ENCODE measurements at regions not wholly inside any gene's neighbourhood (a gene's known extent, or its start where the extent isn't known, plus 50 kb on each side); places are given as distances from the start of the nearest gene placed in this dataset.

DNA sequence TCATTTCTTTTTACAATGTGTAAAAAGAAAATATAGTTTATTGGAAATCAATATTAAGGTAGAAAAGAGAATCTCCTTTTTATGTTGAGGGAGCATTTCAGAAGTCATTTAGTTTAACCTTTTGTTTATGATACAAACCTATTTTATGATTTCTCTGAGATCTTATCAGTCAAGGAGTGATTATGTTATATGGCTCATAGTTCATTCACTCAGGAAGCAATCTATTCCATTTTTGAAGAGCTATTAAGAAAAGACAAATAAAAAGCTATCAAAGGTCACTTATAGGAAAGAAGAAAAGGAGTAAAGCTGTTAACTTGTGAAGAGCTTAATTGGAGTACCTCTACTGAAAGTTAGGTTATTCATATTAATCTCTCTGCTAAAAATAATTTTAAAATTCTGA is 526.6 kb upstream of the JAG1 start:
- intact Hi-C loops (cut with micrococcal nuclease): no loop called here
- Mint-ChIP-seq H3K4me3 (no peak overlapping the region), H3K9me3 (no peaks in the 10 kb centered on the region), H3K27ac (no peak overlapping the region), H3K36me3 (ENCODE audit: low read depth) (no peaks in the 10 kb centered on the region), H3K4me1 (no peaks in the 10 kb centered on the region), H3K27me3 (no peaks in the 10 kb centered on the region)
- ATAC-seq (ENCODE audit: low read depth) (no peak), DNase-seq (no peak)
- CTCF ChIA-PET: no interaction called here
- TF ChIP-seq, protein P1, sequence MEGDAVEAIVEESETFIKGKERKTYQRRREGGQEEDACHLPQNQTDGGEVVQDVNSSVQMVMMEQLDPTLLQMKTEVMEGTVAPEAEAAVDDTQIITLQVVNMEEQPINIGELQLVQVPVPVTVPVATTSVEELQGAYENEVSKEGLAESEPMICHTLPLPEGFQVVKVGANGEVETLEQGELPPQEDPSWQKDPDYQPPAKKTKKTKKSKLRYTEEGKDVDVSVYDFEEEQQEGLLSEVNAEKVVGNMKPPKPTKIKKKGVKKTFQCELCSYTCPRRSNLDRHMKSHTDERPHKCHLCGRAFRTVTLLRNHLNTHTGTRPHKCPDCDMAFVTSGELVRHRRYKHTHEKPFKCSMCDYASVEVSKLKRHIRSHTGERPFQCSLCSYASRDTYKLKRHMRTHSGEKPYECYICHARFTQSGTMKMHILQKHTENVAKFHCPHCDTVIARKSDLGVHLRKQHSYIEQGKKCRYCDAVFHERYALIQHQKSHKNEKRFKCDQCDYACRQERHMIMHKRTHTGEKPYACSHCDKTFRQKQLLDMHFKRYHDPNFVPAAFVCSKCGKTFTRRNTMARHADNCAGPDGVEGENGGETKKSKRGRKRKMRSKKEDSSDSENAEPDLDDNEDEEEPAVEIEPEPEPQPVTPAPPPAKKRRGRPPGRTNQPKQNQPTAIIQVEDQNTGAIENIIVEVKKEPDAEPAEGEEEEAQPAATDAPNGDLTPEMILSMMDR (IDR thresholded peaks at IDR 0.05): no peak
- POLR2A ChIA-PET: no interaction called here

DNA sequence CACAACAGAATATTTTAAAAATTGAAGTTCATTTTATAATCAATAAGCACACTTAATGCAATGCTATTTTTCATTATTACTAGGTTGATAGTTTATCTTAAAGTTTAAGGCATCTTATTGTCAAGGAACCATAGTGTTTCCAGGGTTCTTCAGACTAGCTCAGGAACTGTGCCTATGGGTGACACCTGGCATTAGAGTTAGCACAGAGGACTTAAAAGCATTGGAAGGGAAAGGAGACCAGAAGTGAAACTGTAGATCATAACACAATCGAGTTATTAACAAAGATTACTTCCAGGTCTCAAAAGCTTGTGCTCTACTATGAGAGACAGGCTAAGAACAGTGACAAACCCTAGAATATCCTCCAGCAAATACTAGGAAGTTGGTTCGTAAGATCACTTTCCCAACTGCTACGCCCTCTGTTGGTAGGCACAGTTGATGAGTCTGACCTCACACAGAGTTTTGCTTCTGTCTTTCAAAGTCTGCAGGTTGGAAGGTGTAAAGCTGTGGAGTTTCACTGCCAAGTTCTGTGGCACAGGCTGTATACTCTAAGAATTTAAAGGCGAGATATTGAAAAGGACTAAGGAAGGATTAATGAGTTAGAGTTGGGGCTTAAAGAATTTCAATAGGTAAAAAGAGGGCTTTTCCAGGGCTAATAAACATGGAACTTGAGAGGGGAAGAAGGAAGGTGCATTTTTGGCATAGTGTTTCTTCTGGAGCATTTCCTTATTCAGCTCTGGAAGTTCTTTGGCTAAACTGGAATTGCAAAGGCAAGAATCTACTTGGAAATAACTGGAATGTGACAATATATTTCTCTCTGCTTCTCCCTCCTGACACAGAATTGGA is 531.3 kb upstream of the JAG1 start:
- CTCF ChIA-PET: interaction anchor here (1.0 to 1.6 kb wide), 4 partner anchors 9 to 1227 kb away, joined by 3 to 6 read pairs (median 4); no protein-coding TSS in a partner anchor
- POLR2A ChIA-PET: no interaction called here
- TF ChIP-seq, protein P1 (IDR thresholded peaks at IDR 0.05): no peak

DNA sequence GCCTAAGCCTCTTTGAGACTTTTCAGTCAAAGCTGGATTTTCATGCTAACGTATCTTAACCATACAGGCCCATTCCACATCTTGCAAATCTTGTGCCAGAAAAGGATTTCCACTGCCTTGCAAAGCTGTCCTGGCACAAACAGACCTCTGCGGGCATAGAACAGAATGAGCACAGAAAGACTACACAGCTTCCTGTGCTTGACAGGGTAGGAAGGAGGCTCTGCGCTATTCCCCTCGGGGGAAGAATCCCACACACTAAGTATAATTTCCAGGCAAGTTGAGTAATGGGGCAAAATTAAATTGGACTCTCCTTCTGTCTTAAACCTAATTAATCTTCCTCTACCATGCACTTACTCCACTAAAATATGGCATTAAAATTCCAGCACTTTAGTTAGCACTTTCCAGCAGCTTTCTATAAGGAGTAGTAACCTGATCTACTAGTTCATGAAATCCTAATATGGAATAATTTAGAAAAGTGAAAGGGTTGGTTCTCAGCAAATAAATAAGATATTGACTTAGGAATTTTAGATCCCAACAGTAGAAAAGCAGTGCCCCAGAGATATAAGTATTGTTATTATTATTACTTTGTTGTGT is 532.1 kb upstream of the JAG1 start:
- Mint-ChIP-seq H3K4me3 (no peak overlapping the region), H3K27me3 (no peaks in the 10 kb centered on the region), H3K27ac (no peak overlapping the region), H3K36me3 (ENCODE audit: low read depth) (no peaks in the 10 kb centered on the region), H3K4me1 (no peaks in the 10 kb centered on the region), H3K9me3 (no peaks in the 10 kb centered on the region)
- ATAC-seq (ENCODE audit: low read depth) (no peak), DNase-seq (no peak)
- ChIA-PET POLR2A (no interaction called here), CTCF (interaction anchor here (1.0 to 1.1 kb wide), 2 partner anchors 8 to 1227 kb away, joined by 4 to 6 read pairs; no protein-coding TSS in a partner anchor)
- TF ChIP-seq, protein P1 (IDR thresholded peaks at IDR 0.05): no peak
- intact Hi-C loops (cut with micrococcal nuclease): loop anchor here (2.0 to 5.0 kb wide), 2 partner anchors 653 to 1799 kb away; no protein-coding TSS in a partner anchor

More for the DNA sequence above, 531.3 kb upstream of the JAG1 start:
- DNase-seq (no peak), ATAC-seq (ENCODE audit: low read depth) (no peak)
- Mint-ChIP-seq H3K9me3 (no peaks in the 10 kb centered on the region), H3K36me3 (ENCODE audit: low read depth) (no peaks in the 10 kb centered on the region), H3K27ac (no peak overlapping the region), H3K27me3 (no peaks in the 10 kb centered on the region), H3K4me3 (no peak overlapping the region), H3K4me1 (no peaks in the 10 kb centered on the region)
- intact Hi-C loops (cut with micrococcal nuclease): loop anchor here (2.0 to 5.0 kb wide), 2 partner anchors 652 to 1798 kb away; no protein-coding TSS in a partner anchor

DNA sequence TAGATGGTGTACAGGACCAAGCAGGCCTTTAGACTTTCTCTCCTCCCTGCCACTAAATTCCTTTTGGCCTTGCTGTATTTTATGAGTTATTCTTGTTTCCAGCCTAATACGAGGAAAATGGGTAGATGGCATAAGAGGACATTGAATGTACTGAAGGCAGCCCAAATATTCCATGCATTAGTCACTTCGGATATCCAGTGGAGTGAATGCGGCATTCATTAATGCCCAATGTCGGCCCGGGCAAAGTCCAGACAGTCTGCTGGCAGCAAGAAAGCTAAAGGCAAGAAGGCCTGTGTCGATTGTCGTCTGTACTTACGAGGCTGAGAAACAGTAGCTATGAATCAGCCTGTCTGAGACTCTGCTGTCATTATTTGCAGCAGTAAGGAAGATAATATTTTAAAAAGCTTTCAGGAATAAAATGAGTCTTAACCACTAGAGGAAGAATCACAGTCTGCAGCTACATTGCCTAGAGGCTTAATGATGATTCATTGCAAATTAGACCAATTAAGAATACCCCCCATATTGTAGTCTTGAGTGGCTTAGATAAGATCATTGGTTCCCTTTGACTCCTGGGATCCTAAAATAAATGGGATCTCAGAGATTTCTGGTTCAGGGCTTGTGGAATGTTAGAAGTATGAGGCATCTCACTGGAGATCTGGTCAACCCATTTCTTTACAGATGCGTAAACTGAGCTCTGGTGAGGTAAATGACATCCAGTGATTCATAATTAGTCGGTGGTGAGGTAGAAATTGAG is 534.1 kb upstream of the JAG1 start:
- no peaks in the 10 kb centered on the region for H3K36me3 Mint-ChIP-seq (ENCODE audit: low read depth)
- H3K27me3 Mint-ChIP-seq: no peaks in the 10 kb centered on the region
- TF ChIP-seq, protein P1 (IDR thresholded peaks at IDR 0.05): no peak
- ATAC-seq (ENCODE audit: low read depth) (no peak), DNase-seq (no peak)
- no peak overlapping the region for H3K4me3 Mint-ChIP-seq
- CTCF ChIA-PET: interaction anchor here (0.9 kb wide), 1 partner anchor 13 kb away, joined by 3 read pairs; no protein-coding TSS in a partner anchor
- H3K27ac Mint-ChIP-seq: no peak overlapping the region
- no peaks in the 10 kb centered on the region for H3K4me1 Mint-ChIP-seq
- POLR2A ChIA-PET: no interaction called here
- no peaks in the 10 kb centered on the region for H3K9me3 Mint-ChIP-seq
- intact Hi-C loops (cut with micrococcal nuclease): loop anchor here (5.0 kb wide), 1 partner anchor 1801 kb away; no protein-coding TSS in a partner anchor

Measured in activated B cell treated with CpG ODN at 0.5 μM for 24 hours (primary cell).